GM19238 (cell line): ENCODE measurements at regions not wholly inside any gene's neighbourhood (a gene's known extent, or its start where the extent isn't known, plus 50 kb on each side); places are given as distances from the start of the nearest gene placed in this dataset.

ENCODE experiments used
- DNase-seq: peaks from one replicate; pipeline ENCODE4 v3.0.0; 2011; ENCODE audit warnings: low spot score; ENCODE audit not compliant: insufficient read length

DNA sequence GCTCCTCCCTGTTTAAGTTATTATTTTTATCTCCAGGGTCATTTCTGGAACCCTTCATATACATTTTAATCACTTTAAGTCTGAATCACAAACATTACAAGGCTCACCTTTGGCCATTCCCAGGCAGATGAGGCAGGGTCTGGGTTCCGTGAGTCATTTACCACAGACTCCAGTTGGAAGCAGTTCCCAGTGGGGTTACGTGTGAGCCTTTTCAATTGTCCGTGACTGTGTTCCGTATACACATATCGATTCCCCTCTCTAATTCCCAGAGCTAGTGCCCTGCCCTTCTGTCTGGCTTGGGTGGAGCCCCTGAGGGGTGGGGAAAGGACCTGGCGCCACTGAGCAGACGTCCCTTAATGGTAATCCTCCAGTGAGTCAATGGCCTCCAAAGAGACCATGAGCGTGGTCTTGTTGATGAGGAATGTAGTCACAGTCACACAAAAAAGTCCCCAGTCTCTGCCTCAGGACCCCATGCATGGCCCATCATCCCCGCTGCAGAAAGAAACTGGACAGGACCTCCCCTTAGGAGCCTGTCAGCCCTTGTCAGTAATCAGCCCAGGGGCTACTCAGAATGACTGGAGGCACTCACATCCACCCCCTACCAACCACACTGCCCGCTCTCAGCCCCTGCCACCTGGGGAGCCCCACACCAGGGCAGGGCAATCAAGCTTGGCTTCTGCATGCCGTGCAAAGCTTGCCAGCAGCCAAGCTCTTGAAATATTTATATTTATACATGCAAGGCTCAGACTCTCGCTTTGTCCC is 144.4 kb downstream of the ZIC5 start:
- no peak for DNase-seq

- no peak for DNase-seq
These were observed 147.6 kb downstream of the ZIC5 start for GRCh38 chr13:99823961-99824360.

GRCh38 chr13:99822820-99823219 is 148.7 kb downstream of the ZIC5 start:
- DNase-seq = no peak

- no peak for DNase-seq
These were observed 149.8 kb downstream of the ZIC5 start for GRCh38 chr13:99821741-99822140.

DNA sequence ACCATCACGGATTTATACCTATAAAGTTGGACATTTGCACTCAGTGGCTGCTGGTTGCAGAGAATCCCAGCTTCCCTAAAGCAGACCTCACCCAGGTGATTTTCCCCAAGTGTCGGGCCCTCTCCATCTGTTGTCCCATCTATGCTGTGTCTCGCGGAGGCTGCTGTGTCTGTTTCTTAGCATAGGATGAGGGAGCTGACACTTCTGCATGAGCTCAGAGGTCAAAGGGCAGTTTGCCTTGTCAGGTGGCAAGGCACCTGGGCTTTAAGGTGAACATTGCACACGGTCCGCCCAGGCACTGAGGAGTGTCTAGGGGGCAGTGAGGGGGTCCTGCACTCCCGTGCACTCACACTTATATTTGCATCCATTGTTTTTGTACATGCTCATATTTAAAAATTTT is 151.6 kb downstream of the ZIC5 start:
- no peak for DNase-seq

GRCh38 chr13:99816321-99816720 is 155.2 kb downstream of the ZIC5 start:
- DNase-seq = no peak

- DNase-seq = no peak
These were observed 158.1 kb downstream of the ZIC5 start for GRCh38 chr13:99813336-99814095.

GRCh38 chr13:99812625-99813024 is 158.9 kb downstream of the ZIC5 start:
- no peak for DNase-seq

DNA sequence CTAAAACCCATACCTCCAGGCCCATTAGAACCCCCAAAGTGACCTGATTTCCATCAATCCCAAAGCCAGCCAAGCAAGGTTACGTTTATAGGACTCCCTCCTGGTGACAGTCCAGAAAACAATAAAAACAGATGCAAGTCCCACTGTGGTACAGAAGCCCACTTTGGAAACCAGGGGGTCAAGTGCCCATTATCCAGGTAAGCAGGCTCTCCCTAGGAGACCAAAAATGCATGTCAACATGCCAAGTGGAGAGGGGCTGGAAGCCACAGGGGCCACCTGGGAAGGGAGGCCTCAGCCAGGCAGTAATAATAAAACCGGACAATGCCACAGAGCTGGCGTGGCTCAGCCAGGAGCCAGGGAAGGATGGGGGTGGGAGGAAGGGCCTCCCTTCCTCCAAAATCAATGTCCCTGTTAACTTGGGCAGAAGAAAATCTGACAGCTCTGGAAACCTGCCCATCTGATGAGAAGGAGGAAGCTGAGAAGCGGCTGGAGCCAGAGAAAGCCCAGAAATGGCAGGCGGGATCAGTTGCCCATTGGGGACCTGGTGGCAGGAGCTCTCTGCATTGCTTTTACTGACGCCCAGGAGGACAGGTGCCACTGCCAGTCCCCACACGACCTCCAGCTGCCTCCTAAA is 160.4 kb downstream of the ZIC5 start:
- no peak for DNase-seq

GRCh38 chr13:99809926-99810325 is 161.6 kb downstream of the ZIC5 start:
- DNase-seq = no peak

GRCh38 chr13:99809496-99809895 is 162.1 kb downstream of the ZIC5 start:
- DNase-seq = no peak

GRCh38 chr13:99808786-99809185 is 162.8 kb downstream of the ZIC5 start:
- DNase-seq = no peak

DNA sequence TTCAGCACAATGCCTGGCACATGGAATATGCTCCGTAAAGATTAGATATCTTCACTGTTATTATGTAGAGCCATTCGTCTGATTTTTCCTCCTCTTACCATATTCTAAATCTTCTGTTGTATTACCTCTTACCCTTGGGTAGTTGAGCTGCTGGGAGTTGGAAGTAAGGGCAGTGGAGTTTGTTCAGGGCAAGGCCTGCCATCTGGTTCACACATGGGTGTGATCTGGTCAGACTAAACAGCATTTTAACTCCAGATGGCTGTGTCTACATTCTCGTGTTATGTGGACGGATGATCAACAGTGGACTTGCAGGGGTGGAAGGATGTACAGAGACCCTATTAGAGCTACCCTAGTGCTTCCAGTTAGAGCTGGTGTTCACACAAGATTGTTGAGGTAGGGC is 164.9 kb downstream of the ZIC5 start:
- no peak for DNase-seq

GRCh38 chr13:99805361-99805760 is 166.2 kb downstream of the ZIC5 start:
- DNase-seq = no peak

DNA sequence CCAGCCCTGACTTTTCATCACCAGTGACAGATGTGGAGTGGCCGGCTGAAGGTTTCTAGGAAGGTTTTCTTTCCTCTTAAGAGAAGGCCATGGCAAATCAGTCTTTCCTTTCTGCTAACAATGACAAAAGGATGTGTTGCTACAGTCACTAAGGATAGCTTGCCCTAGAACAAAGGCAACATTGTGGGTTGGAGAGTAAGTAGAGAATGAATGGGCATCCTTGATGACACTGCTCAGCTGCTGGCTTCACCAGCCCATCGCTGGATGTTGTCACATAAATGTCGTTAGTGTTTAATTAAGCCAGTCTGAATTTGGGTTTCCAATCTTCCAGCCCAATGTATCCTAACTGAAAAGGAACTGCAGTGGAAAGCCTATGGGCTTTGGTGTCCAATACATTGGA is 168.4 kb downstream of the ZIC5 start:
- DNase-seq = no peak

GRCh38 chr13:99802416-99802815 is 169.2 kb downstream of the ZIC5 start:
- DNase-seq = no peak

DNA sequence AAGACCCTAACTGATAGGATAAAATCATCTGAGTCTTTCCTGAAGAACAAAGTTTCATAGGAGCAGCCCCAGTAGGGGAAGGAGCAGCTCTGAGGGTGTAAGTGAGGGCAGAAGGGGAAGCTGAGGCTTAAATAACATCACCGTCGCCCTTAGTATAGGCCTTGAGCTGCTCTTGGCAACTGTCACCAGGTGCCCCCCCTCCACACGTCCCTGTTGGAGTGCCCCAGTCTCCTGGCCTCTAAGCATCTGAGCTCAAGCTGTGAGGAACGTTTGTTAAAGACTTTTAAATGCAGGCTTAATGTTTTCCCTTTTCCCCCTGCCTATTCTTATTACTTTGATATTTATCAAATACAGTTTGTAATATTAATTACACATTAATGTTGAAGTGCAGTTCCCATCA is 170.6 kb downstream of the ZIC5 start:
- no peak for DNase-seq

DNA sequence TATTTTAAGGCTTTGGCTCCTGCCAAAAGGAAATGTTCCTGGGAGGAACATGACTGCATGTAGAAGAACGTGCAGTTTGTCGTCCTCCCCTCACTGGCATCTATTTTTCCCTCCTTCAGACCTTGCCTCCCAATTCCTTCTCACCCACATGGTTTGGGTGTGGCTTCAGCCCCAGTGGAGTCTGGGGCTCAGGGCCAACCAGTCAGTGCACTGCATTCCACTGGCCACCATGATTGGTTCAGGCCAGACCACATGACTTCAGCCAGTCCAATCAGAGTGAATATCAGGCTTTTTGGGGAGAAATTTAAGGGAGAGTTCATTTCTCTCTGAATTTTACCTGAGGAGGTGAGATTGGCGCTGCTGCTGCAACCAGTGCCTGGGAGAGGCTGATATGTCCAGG is 171.6 kb downstream of the ZIC5 start:
- DNase-seq = no peak

DNA sequence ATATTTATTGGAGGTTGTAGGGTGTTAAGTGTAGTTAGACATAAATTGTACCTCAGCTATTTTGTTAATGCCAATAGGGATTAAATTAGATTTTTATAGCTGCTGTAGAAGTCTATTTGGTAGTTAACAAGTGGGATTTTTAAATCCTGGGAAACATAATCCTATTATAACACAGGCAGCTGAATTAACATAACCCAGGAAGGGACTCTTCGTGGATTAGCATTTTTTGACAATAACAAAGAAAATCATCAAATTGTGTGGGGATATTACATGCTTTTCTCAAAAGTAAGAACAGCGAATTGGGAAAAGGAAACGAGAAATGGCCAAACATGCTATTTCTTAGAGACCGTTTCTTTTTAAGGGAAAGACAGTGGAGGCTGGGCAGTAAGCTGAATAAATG is 172.8 kb downstream of the ZIC5 start:
- DNase-seq = no peak

- no peak for DNase-seq
These were observed 173.9 kb downstream of the ZIC5 start for GRCh38 chr13:99797691-99798090.

GRCh38 chr13:99796175-99796819 is 175.3 kb downstream of the ZIC5 start:
- no peak for DNase-seq
